HG02571 (cell line): ENCODE measurements at regions not wholly inside any gene's neighbourhood (a gene's known extent, or its start where the extent isn't known, plus 50 kb on each side); places are given as distances from the start of the nearest gene placed in this dataset.
"Not testable (repeated sequence)": the region's sequence is repeated elsewhere in the genome, so short reads cannot be mapped to it uniquely, and the experiment has no call there.

Experiments
- ATAC-seq: cut with Tn5 transposase; IDR thresholded peaks from one replicate; pipeline ENCODE4 v1.9.1; 2021; ENCODE audit warnings: mild to moderate bottlenecking, moderate library complexity; ENCODE audit not compliant: unreplicated experiment

GRCh38 chr5:118405650-118406061 lies 582.7 kb downstream of the DTWD2 start:
- no peak for ATAC-seq

GRCh38 chr5:118397236-118397635 lies 591.1 kb downstream of the DTWD2 start:
- no peak for ATAC-seq

- no peak for ATAC-seq
Observed at GRCh38 chr5:118392491-118392890, 595.9 kb downstream of the DTWD2 start.

GRCh38 chr5:118382931-118383330 lies 605.4 kb downstream of the DTWD2 start:
- not testable (repeated sequence) for ATAC-seq

- ATAC-seq, result no peak
Observed at GRCh38 chr5:118379470-118379869, 608.9 kb downstream of the DTWD2 start.

GRCh38 chr5:118378959-118379358 lies 609.4 kb downstream of the DTWD2 start:
- no peak for ATAC-seq

- ATAC-seq, result no peak
Observed at GRCh38 chr5:118377420-118377819, 610.9 kb downstream of the DTWD2 start.

- no peak for ATAC-seq
Observed at GRCh38 chr5:118371973-118372831, 616.1 kb downstream of the DTWD2 start.

- no peak for ATAC-seq
Observed at GRCh38 chr5:118366429-118366828, 621.9 kb downstream of the DTWD2 start.

GRCh38 chr5:118365718-118366117 lies 622.6 kb downstream of the DTWD2 start:
- no peak for ATAC-seq

GRCh38 chr5:118354797-118355196 lies 633.5 kb downstream of the DTWD2 start:
- no peak for ATAC-seq

- ATAC-seq, result no peak
Observed at GRCh38 chr5:118353970-118354369, 634.4 kb downstream of the DTWD2 start.

GRCh38 chr5:118336468-118336867 lies 651.9 kb downstream of the DTWD2 start:
- ATAC-seq, result no peak

- ATAC-seq, result no peak
Observed at GRCh38 chr5:118327389-118327788, 661.0 kb downstream of the DTWD2 start.

GRCh38 chr5:118326481-118327045 lies 661.8 kb downstream of the DTWD2 start:
- ATAC-seq, result no peak

GRCh38 chr5:118325931-118326330 lies 662.4 kb downstream of the DTWD2 start:
- ATAC-seq, result no peak

GRCh38 chr5:118323723-118324122 lies 664.6 kb downstream of the DTWD2 start:
- not testable (repeated sequence) for ATAC-seq

- no peak for ATAC-seq
Observed at GRCh38 chr5:118321081-118321480, 667.3 kb downstream of the DTWD2 start.

GRCh38 chr5:118320121-118320520 lies 668.2 kb downstream of the DTWD2 start:
- no peak for ATAC-seq

GRCh38 chr5:118314931-118315330 lies 673.4 kb downstream of the DTWD2 start:
- no peak for ATAC-seq

- no peak for ATAC-seq
Observed at GRCh38 chr5:118311103-118311819, 677.1 kb downstream of the DTWD2 start.

GRCh38 chr5:118310401-118310800 lies 677.9 kb downstream of the DTWD2 start:
- ATAC-seq, result no peak
